ENCODE measurements at regions not wholly inside any gene's neighbourhood (a gene's known extent, or its start where the extent isn't known, plus 50 kb on each side); places are given as distances from the start of the nearest gene placed in this dataset.
"Not testable (repeated sequence)": the region's sequence is repeated elsewhere in the genome, so short reads cannot be mapped to it uniquely, and the experiment has no call there.

DNA sequence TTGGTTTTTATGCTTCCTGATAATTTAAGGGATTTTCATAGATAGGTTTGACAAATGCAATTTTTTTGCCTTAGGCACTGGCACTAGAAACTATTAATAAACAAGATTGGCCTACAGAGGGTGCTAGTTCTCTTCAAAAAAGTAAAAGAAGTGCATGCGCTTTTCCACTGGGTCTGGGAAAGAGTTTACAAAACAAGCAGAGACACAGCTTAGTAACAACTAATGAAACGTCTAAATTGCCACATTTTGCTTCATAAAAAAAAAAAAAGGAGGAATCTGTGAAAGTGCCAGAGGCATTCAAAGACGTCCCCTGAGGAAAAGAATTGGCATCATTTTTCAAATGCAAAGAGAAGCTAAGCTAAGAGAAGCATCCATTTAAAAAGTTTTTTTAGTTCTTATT, 58.3 kb upstream of the EEA1 start:
- DNase-seq = no peak
- intact Hi-C loops (cut with DNase I) = loop anchor here (5.0 to 10.0 kb wide), 4 partner anchors 140 to 430 kb away; no protein-coding TSS in a partner anchor
- peak; percentile 85 for ATAC-seq (ENCODE audit: poor library complexity)

DNA sequence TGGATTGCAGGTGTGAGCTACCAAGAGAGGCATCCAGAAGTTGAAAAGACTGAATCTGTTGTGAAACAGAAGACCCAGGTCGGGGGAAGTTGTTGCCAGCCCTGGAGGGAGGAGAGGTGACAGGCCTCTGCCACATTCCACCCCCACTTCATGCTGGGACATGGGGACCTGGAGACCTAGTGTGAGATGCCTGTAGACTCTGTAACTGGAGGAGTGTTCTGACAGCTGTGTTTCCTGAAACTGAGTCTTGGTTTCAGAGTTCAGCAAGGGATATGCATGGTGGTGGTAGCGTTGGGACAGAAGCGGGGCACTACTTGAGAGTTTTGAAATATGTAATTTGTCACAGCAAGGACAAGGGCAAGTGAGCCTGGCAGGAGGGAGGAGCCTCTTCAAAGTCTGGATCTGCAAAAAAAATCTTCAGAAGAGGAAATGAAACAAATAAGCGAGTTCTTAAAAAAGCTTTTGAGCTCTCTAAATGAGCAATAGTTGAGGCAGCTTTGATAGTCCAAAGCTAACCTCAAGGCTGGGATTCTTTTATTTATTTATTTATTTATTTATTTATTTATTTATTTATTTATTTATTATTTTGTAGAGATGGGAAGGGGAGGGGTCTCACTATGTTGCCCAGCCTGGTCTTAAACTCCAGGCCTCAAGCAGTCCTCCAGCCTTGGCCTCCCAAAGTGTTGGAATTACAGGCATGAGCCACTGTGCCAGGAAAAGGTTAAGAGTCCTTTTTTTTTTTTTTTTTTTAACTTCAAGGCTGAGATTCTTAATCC, 58.9 kb upstream of the EEA1 start:
- DNase-seq (peak; percentile 43), ATAC-seq (ENCODE audit: poor library complexity) (peak; percentile 74)
- intact Hi-C loops (cut with DNase I) = loop anchor here (5.0 to 10.0 kb wide), 4 partner anchors 139 to 429 kb away; no protein-coding TSS in a partner anchor

DNA sequence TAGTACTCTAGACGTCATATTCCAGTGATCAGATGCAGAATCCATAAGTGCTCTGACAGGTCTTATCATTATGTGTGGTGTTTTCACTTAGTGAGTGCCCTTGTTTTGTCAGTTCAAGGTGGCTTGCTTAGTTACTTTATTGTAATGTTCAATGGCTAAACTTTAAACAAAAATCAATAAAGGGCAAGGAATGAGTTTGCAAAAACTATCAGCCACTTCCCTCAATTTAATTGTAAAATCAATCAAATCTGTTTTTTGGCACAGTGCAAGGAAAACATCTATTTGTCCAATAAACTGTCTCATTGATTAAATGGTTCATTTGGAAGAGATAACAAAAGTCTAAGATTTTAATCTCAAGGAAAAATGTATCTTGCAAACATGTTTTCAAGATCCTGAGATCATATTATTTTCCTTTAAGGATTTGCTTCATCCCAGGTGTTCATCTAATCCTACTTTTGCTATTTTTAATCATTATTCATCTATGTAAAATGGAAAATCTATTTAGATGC, 59.6 kb upstream of the EEA1 start:
- no peak for DNase-seq
- peak; percentile 60 for ATAC-seq (ENCODE audit: poor library complexity)
- intact Hi-C loops (cut with DNase I) = loop anchor here (5.0 to 10.0 kb wide), 4 partner anchors 139 to 429 kb away; no protein-coding TSS in a partner anchor

DNA sequence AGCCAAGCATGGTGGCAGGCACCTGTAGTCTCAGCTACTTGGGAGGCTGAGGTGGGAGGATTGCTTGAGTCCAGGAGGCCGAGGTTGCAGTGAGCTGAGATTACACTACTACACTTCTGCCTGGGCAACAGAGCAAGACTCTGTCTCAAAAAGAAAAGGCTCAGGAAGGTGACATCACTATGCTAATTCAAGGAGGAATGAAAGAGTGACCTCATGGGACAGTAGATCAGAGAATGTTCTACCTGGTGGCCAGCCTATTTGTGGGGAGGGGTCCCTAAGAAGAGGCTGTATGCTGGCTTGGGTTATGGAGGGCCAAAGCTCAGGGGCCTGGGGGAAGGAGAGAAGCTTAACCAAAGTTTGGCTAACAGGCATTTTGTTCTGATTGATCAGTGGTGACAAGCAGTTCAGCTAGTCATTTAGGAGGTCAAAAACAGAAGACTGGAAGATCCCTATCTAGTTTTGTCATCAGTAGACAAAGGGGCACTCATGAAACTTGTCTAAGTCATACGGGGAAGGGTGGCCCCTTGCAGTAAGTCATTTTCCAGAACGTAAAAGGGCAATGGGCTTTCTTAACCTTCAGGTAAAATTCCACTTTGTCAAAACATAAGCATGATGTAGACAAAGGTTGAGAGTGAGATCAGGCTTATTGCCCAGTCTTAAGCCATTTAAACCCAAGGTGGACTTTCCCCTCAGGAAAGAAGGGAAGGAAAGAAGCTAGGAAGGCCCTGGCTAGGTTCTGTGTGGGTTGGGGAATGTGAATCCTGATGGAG, 60.8 kb upstream of the EEA1 start:
- DNase-seq = no peak
- ATAC-seq (ENCODE audit: poor library complexity) = no peak
- intact Hi-C loops (cut with DNase I) = loop anchor here (5.0 to 10.0 kb wide), 4 partner anchors 137 to 427 kb away; no protein-coding TSS in a partner anchor

DNA sequence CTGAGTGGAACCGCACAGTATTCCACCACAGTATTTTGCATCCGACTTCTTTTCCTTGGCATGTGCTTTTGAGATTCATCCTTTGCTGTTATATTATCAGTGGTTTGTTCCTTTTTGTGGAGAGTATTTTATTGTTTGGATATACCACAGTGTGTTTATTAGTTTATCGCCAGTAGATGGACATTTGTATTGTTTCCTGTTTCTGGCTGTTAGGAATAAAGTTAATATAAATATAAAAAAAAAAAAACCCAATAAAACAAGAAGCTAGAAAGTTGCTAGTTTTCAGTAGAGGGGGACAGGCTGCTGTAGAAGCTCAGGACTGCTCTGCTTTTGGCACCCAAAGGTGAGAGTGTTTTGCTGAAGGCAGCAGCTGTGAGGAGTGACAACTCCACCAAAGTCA, 62.0 kb upstream of the EEA1 start:
- no peak for ATAC-seq (ENCODE audit: poor library complexity)
- intact Hi-C loops (cut with DNase I) = no loop called here
- no peak for DNase-seq

DNA sequence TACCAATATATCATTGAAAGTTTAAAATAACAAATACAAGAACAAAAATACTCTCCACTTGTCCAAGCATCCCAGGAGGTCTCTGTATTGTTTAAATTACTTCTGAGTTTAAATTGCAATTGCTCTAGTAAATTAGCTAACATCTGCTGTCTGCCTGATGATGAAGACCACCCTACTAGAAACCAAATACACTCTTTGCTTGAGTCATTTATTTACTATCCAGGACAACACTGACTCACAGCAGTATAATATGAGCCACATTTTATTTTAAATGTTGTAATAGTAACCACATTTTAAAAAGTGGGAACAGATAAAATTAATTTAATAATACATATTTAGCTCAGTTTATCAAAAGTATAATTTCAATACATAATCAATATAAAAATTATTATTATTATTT, 62.9 kb upstream of the EEA1 start:
- DNase-seq = no peak
- intact Hi-C loops (cut with DNase I) = no loop called here
- ATAC-seq (ENCODE audit: poor library complexity) = no peak

DNA sequence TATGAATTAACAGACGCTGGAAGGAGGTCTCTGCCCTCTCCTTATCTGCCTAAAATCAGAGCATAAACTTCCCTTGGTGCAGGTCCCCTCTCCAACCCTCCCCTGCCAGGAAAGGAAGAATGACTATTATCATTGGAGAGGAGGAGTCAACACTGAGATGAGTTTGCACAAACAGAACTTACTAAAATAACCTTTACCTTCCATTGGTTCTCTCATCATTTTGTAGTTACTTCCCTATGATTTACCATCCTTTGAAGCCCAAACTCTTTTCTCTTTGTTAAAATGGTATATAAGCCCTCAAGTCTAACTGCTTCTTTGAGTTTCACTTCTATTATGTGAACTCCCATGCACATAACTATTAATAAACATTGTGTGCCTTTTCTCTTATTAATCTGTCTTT, 64.2 kb upstream of the EEA1 start:
- intact Hi-C loops (cut with DNase I) = no loop called here
- DNase-seq (no peak), ATAC-seq (ENCODE audit: poor library complexity) (no peak)

DNA sequence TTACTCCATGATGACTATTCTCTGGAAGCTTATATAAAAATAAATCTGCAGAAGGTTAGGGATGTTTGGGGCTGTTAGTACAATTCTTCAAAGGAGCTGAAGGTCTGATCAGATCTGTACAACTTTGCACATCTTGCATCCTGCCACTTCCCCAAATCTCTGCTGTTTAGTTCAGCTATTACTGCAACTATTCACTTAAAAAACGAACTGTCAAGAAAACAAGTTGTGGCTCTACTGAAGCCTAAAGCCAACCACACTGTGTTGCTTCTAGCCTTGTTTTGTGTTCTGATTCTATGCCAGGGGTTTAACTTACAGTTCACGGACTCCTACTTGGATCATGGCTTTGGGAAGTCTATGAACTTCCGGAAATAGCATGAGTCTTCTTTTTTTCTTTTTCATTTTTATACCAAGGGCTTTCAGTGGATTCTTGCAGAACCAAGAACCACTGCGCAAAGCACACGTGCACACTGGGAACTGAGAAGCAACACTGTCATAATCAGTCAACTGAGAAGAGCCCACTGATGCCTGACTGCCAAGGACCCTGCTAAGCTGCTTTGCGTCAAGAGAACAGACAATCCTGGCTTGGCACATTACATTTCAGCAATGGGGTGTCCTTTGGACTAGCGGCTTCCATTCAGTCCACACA, 66.3 kb upstream of the EEA1 start:
- DNase-seq (no peak), ATAC-seq (ENCODE audit: poor library complexity) (no peak)
- intact Hi-C loops (cut with DNase I) = no loop called here

DNA sequence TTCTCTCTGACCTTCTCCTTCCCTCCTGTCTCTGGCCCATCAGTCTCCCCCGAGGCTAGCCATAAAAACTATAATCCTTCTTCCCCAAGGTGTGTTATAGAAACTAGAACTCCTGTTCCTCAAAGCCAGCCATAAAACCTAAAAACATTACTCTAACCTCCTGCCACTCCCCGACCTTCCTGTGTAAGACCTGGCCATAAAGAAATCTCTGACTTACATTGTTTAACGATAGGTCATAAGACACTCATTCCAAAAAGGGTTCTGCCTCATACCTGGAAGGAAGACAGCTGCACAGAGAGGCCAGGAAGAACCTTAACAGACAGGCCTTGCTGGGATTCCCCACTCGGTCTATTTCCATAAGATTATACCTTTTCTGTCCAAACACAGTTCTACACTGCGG, 70.9 kb upstream of the EEA1 start:
- DNase-seq = no peak
- ATAC-seq (ENCODE audit: poor library complexity) = no peak
- intact Hi-C loops (cut with DNase I) = no loop called here

DNA sequence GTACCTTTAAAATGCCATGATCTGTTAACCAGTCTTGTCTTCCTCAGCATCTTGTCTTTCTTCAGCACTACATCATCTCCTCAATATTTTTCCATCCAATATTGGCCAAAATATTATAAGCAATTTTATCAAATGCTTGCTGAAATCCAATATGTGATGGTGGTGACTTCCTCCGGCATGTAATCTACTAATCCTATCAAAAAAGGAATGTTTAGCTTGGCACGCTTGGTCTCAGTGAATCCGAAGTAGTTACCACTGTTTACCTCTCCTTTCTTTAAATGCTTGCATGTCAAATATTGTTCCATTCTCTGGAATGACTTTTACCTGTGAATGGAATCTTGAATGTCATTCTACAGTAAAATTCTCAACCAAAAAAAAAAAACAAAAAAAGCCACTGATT, 72.3 kb upstream of the EEA1 start:
- DNase-seq = no peak
- intact Hi-C loops (cut with DNase I) = no loop called here
- ATAC-seq (ENCODE audit: poor library complexity) = no peak

DNA sequence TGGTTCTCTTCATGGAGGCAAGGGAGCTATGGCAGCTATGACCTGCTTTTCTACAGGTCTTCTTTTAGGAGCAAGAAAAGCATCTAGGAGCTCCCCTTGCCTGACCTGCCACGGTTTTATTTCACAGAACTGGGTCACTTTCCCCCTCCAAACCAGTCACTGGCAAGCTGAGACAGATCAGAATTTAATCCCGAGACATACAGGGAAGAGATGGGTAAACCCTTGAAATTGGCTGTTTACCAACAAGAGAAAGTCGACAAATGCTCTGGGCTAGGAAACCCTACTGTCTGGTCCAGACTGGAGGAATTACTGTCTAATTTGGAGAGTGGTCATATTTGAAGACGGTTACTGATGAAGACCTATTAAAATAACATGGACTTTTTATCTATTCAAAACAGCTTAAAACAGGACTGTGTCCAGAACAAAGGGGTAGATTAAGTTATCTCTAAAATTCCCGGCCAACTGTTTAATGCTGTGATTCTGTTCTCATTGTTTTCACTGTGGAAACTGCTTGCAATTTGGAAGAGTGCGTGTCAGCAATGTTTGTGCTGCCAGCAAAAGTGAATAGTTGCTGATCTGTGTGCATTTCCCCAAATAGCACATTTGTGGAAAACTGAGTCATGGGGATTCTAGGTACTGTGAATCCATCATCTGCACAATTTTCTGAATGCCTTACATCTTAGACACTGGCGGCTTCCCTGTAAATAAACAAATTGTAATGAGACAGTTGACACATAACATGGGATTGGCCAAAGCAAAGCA, 73.4 kb upstream of the EEA1 start:
- intact Hi-C loops (cut with DNase I) = no loop called here
- ATAC-seq (ENCODE audit: poor library complexity) = peak; percentile 69
- DNase-seq = no peak

DNA sequence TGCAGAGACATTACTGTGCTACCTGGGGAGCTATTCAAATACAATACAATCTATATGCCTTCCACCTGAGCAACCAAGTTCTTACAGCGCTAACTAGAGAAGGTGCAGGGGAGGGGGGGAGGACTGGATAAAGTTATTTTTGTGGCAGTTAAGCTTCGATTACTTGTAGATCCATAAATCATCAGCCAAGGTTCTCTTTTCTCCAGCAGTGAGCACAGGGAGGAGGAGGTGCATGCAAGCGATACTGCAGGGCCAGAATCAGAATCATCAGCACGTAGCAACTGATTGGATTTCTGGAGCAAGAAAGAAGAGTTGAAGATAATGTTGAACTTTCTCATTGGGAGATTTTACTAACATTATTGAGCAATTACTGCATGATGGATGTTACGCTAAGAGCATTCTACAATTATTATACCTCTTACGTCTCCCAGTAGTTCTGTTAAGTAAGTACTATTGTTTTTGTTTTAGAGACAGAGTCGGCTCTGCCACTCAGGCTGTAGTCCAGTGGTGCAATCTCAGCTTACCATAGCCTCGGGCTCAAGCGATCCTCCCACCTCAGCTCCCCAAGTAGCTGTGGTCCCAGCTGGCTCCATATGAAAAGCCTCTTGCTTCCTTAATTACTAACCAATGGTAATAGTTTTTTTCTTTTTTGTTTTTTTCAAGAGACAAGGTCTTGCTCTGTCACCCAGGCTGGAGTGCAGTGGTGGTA, 74.6 kb upstream of the EEA1 start:
- ATAC-seq (ENCODE audit: poor library complexity) (no peak), DNase-seq (no peak)
- intact Hi-C loops (cut with DNase I) = no loop called here

DNA sequence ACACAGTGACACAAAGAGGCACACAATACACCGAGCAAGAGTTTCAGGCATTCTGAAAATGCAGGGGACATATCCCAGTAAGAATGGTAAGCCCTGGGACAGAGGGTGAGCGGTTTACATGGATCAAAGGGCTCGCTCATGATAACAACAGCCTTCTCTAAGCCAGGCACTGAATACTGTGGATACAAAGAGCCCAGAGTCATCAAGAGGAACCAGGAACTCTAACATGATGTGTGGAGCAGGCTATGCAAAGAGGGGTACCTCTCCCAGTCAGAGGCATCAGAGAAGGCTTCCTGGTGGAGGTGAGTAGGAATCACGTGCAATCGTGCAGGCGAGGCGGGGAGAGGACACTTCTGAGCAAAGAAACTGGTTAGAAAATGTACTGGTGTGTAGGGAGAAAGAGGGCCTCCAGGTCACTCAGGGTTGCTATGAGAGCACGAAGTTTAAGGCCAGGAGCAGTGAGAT, 76.9 kb upstream of the EEA1 start:
- DNase-seq (no peak), ATAC-seq (ENCODE audit: poor library complexity) (no peak)
- intact Hi-C loops (cut with DNase I) = no loop called here

DNA sequence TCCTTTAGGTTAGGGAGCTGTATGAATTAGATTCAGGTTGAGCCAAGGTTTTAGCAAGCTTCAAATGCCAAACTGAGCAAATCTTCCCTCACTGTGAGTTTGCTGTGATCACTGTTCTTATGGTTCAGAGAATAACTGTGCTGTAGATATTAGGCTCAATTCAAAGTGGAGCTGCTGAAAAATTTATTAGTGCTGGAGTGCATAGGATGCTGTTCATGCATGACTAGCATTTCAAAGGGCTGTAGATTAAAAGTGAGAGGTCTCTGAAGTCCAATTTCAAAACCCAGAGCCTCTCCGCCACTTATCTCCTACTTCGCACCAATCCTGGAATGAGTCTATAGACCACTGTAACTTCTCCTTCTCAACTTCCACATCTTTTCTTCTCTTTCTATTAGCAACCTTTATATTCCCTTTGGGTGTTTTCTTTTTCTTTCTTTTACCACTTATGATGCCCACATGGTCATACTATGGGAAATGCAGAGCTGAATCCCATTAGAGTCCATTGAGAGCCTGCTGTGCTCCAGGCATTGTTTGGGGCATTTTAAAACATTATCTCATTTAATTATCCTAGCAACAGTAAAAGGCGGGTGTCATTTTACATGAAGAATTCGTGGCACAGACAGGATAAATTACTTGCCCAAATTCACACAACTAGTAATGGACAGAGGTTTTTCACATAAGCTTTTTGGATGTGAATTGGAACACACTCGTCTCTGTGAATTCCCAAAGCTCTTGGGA, 77.5 kb upstream of the EEA1 start:
- ATAC-seq (ENCODE audit: poor library complexity) (no peak), DNase-seq (no peak)
- intact Hi-C loops (cut with DNase I) = no loop called here

DNA sequence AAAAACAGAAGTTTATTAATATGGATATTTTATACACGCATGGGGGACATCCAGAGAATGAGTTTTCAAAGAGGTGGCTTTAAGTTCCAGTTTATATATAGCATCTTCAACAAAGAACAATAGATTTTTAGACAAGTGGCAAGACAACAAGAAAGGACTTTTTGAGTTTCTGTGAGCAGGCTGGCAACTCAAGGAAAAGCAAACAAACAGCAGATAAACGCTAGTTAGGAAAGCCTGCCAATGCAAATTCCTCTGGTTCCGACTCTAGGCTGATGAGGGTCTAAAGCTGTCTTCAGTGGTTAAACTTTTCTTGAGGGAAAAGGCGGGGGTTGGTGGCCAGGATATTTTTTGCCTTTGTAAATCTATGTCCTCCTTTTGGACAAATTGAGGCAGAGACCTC, 78.4 kb upstream of the EEA1 start:
- DNase-seq (no peak), ATAC-seq (ENCODE audit: poor library complexity) (no peak)
- intact Hi-C loops (cut with DNase I) = no loop called here

DNA sequence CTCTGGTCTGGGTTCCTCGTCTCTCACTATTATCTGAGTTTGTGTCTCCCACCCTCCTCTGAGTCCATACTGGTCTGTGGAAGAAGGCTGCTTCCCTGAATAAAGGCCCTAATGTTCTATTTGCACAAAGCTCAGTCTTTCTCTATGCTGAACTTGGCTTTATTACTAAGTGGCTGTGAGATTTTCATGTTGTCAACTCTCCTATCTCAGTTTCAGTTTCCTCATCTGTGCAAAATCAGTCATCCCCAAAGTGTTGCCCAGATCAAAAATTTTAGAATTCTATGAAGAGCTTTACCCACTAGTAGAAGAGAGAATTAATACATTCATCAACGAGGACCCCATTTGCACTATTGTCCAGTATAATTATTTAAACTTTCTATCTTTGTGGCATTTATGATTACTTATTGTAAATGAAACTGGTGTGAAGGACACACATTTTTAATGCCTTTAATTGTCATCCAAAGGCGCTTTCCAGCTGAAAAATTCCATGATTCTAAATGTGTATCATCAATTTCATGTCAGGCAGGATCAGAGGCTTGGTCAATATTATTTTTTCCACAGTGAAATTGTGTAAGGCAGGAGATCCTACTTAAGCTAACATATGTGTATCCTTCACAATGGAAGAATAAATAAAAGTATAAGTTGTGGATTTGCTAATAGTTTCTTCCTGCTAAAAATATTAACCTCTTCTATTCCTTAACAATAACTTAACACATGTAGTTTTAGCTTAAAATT, 79.1 kb upstream of the EEA1 start:
- DNase-seq = no peak
- intact Hi-C loops (cut with DNase I) = no loop called here
- ATAC-seq (ENCODE audit: poor library complexity) = no peak

DNA sequence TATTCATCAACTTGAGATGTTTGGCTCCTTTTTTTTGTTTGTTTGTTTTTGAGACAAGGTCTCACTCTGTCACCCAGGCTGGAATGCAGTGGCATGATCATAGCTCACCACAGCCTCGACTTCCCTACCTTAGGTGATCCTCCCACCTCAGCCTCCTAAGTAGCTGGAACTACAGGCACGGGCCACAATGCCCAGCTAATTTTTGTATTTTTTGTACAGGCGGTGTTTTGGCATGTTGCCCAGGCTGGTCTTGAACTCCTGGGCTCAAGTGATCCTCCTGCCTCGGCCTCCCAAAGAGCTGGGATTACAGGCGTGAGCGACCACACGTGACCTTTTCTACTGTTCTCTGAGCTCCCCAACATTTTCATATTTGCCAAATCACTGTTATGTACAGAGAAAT, 79.8 kb upstream of the EEA1 start:
- DNase-seq; intact Hi-C loops (cut with DNase I); ATAC-seq (ENCODE audit: poor library complexity): not testable (repeated sequence)
